IMR-90 (cell line): ENCODE measurements at regions not wholly inside any gene's neighbourhood (a gene's known extent, or its start where the extent isn't known, plus 50 kb on each side); places are given as distances from the start of the nearest gene placed in this dataset.

Experiments
- BHLHE40 ChIP-seq: fragments of 150-350 bp; IDR thresholded peaks from 2 replicates; pipeline ENCODE4 v1.6.1; 2016; ENCODE audit warnings: mild to moderate bottlenecking, low read depth, low read length
- CTCF ChIP-seq: conservative IDR thresholded peaks from 2 replicates; pipeline ENCODE4 v1.5.1; 2012; ENCODE audit warnings: mild to moderate bottlenecking, low read depth, low read length, improper control_type of control experiment
- POLR2A ChIP-seq: IDR thresholded peaks from 2 replicates; pipeline ENCODE4 v1.6.1; 2012; ENCODE audit warnings: mild to moderate bottlenecking, low read depth, low read length
- RCOR1 ChIP-seq: IDR thresholded peaks from 2 replicates; pipeline ENCODE4 v1.6.1; 2012; ENCODE audit warnings: mild to moderate bottlenecking, low read length, improper control_type of control experiment; ENCODE audit not compliant: insufficient replicate concordance
- RFX5 ChIP-seq: IDR thresholded peaks from 2 replicates; pipeline ENCODE4 v1.8.0; 2012; ENCODE audit warnings: low read depth, mild to moderate bottlenecking, low read length, moderate library complexity

- TF ChIP-seq CTCF, result no peak
- no peak for TF ChIP-seq BHLHE40
- TF ChIP-seq RFX5, result no peak
- no peak for TF ChIP-seq POLR2A
- no peak for TF ChIP-seq RCOR1
Measured at GRCh38 chr9:82325907-82326306, 337.3 kb downstream of the SPATA31D1 start.
